NCI-H2081 (cell line): ENCODE measurements at regions not wholly inside any gene's neighbourhood (a gene's known extent, or its start where the extent isn't known, plus 50 kb on each side); places are given as distances from the start of the nearest gene placed in this dataset.
A peak's percentile ranks its signal among the peaks of the same experiment; 100 is the strongest.
"Not testable (repeated sequence)": the region's sequence is repeated elsewhere in the genome, so short reads cannot be mapped to it uniquely, and the experiment has no call there.

ENCODE experiments used
- DNase-seq, 2 experiments: peaks; one replicate each; lab custom pipeline; 2025; lab: John Stamatoyannopoulos, UW

GRCh38 chr9:25261445-25261844 lies 416.8 kb downstream of the TUSC1 start:
- DNase-seq, result peak in 1 of 2 experiments; percentile 11

- DNase-seq, result no peak
Measured at GRCh38 chr9:25260046-25260445, 418.2 kb downstream of the TUSC1 start.

GRCh38 chr9:25255216-25255615 lies 423.0 kb downstream of the TUSC1 start:
- no peak for DNase-seq

GRCh38 chr9:25254051-25254450 lies 424.2 kb downstream of the TUSC1 start:
- no peak for DNase-seq

- no peak for DNase-seq
Measured at GRCh38 chr9:25241421-25241820, 436.8 kb downstream of the TUSC1 start.

GRCh38 chr9:25226901-25227686 lies 451.1 kb downstream of the TUSC1 start:
- DNase-seq, result no peak

- DNase-seq, result no peak
Measured at GRCh38 chr9:25225938-25226760, 452.1 kb downstream of the TUSC1 start.

- DNase-seq, result no peak
Measured at GRCh38 chr9:25224996-25225395, 453.2 kb downstream of the TUSC1 start.

GRCh38 chr9:25224309-25224708 lies 453.9 kb downstream of the TUSC1 start:
- DNase-seq, result no peak

- peak; percentile 26 to 31 for DNase-seq
Measured at GRCh38 chr9:25212361-25212760, 465.9 kb downstream of the TUSC1 start.

- DNase-seq, result no peak
Measured at GRCh38 chr9:25207402-25208195, 470.6 kb downstream of the TUSC1 start.

GRCh38 chr9:25206027-25206426 lies 472.2 kb downstream of the TUSC1 start:
- DNase-seq, result no peak

- no peak for DNase-seq
Measured at GRCh38 chr9:25205285-25205684, 473.0 kb downstream of the TUSC1 start.

GRCh38 chr9:25177858-25178257 lies 500.4 kb downstream of the TUSC1 start:
- no peak for DNase-seq

GRCh38 chr9:25129537-25129936 lies 548.7 kb downstream of the TUSC1 start:
- DNase-seq, result no peak

GRCh38 chr9:25121811-25122210 lies 556.4 kb downstream of the TUSC1 start:
- no peak for DNase-seq

- DNase-seq, result no peak
Measured at GRCh38 chr9:25119041-25119440, 559.2 kb downstream of the TUSC1 start.

GRCh38 chr9:25117791-25118190 lies 560.5 kb downstream of the TUSC1 start:
- DNase-seq, result no peak

- not testable (repeated sequence) for DNase-seq
Measured at GRCh38 chr9:25102204-25102603, 556.5 kb upstream of the IZUMO3 start.

- DNase-seq, result no peak
Measured at GRCh38 chr9:25094518-25094917, 548.8 kb upstream of the IZUMO3 start.

- DNase-seq, result no peak
Measured at GRCh38 chr9:25078202-25078601, 532.5 kb upstream of the IZUMO3 start.

GRCh38 chr9:25048098-25048724 lies 502.5 kb upstream of the IZUMO3 start:
- DNase-seq, result no peak
